K562 (cell line): ENCODE measurements at regions not wholly inside any gene's neighbourhood (a gene's known extent, or its start where the extent isn't known, plus 50 kb on each side); places are given as distances from the start of the nearest gene placed in this dataset.

ENCODE experiments used
- ATAC-seq: fragments of 200-7000 bp; cut with Tn5 transposase; 3 replicates; pipeline ENCODE4 v1.9.1; 2020; ENCODE audit warnings: moderate library complexity
- BruUV-seq: library from RNA; stranded (reverse); fragments of 400-500 nt; replicated peaks from 2 replicates; lab custom pipeline; 2021; lab: Mats Ljungman, UMichigan
- CTCF ChIA-PET: fragments of 300-600 bp; formaldehyde crosslinking; extraction: SDS; loops from one replicate; lab custom pipeline; 2021; ENCODE audit warnings: low intra/inter-chr PET ratio; lab: Yijun Ruan, JAX
- POLR2A ChIA-PET: fragments of 300-600, 350-650 bp; sonication (Branson Sonifier 250); formaldehyde crosslinking; extraction: SDS; loops from one replicate; lab custom pipeline; 2021; ENCODE audit warnings: antibody characterized with exemption, inconsistent platforms; lab: Yijun Ruan, JAX
- DNase-seq, 4 experiments: peaks; one replicate each; pipeline versions ENCODE4 v3.0.0 to v3.0.0-alpha.2; 2011 to 2018; ENCODE audit warnings: low spot score in 3 of 4, mixed read lengths in 3 of 4; ENCODE audit errors: extremely low read depth in 1 of 4
- FAIRE-seq: peaks from 2 replicates; lab custom pipeline; 2011; peaks lifted over from hg19 to GRCh38; lab: Jason Lieb, UNC
- H2AFZ ChIP-seq: 2 replicates; pipeline ENCODE4 v1.6.0; 2011; ENCODE audit warnings: low read depth, low read length, control low read depth, inconsistent platforms
- H3K27ac ChIP-seq: fragments of 200-600 bp; 3 replicates; pipeline ENCODE4 v1.8.0; 2011; ENCODE audit warnings: low read depth, mild to moderate bottlenecking, control low read depth, inconsistent platforms, low read length, moderate library complexity, mixed read lengths; ENCODE audit errors: extremely low read depth
- H3K27me3 ChIP-seq, 2 experiments: fragments of 300-600 bp in 1 of 2; 2 replicates in 1 of 2; 3 replicates in 1 of 2; pipeline versions ENCODE4 v1.6.0 to v1.8.0; 2011; ENCODE audit warnings: inconsistent platforms in 2 of 2, low read length in 2 of 2, mild to moderate bottlenecking in 1 of 2, mixed read lengths in 1 of 2, moderate library complexity in 1 of 2; ENCODE audit not compliant: control insufficient read depth in 2 of 2, insufficient read depth in 2 of 2
- H3K36me3 ChIP-seq: fragments of 300-600 bp; 3 replicates; pipeline ENCODE4 v1.8.0; 2011; ENCODE audit warnings: mild to moderate bottlenecking, low read length, inconsistent platforms; ENCODE audit not compliant: control insufficient read depth, insufficient read depth
- H3K4me1 ChIP-seq, 2 experiments: fragments of 200-600 bp in 1 of 2; replicated peaks in 1 of 2; 2 replicates in 1 of 2; 3 replicates in 1 of 2; pipeline versions ENCODE4 v1.5.1 to v1.8.0; 2011; ENCODE audit warnings: inconsistent platforms in 2 of 2, low read length in 2 of 2, mild to moderate bottlenecking in 1 of 2, mixed read lengths in 1 of 2, moderate library complexity in 1 of 2; ENCODE audit not compliant: control insufficient read depth in 2 of 2, insufficient read depth in 2 of 2
- H3K4me2 ChIP-seq: 2 replicates; pipeline ENCODE4 v1.6.1; 2011; ENCODE audit warnings: low read length, control low read depth, inconsistent platforms, mixed read lengths; ENCODE audit not compliant: insufficient read depth
- H3K4me3 ChIP-seq: fragments of 200-600 bp; sonication (generic), shearing (Covaris generic); 2 replicates; pipeline ENCODE4 v1.5.1; 2016; ENCODE audit warnings: control low read depth, inconsistent platforms
- H3K79me2 ChIP-seq: fragments of 200-600 bp; 3 replicates; pipeline ENCODE4 v1.8.0; 2011; ENCODE audit warnings: low read length, inconsistent platforms; ENCODE audit not compliant: control insufficient read depth, insufficient read depth
- H3K9ac ChIP-seq, 2 experiments: 2 replicates each; pipeline versions ENCODE4 v1.6.0 to v1.6.1; 2011; ENCODE audit warnings: low read depth in 2 of 2, low read length in 2 of 2, control low read depth in 1 of 2, inconsistent platforms in 1 of 2, mild to moderate bottlenecking in 1 of 2, mixed read lengths in 1 of 2; ENCODE audit not compliant: insufficient read depth in 1 of 2
- H3K9me1 ChIP-seq: one replicate; pipeline ENCODE4 v1.6.0; 2011; ENCODE audit warnings: inconsistent platforms, mild to moderate bottlenecking, low read length, moderate library complexity; ENCODE audit not compliant: control insufficient read depth, insufficient read depth
- H3K9me3 ChIP-seq: replicated peaks from 2 replicates; pipeline ENCODE4 v1.5.1; 2011; ENCODE audit warnings: low read depth, low read length, inconsistent platforms; ENCODE audit not compliant: control insufficient read depth, insufficient read depth
- H4K20me1 ChIP-seq: replicated peaks from 2 replicates; pipeline ENCODE4 v1.6.1; 2011; ENCODE audit warnings: low read length, inconsistent platforms, mixed read lengths; ENCODE audit not compliant: control insufficient read depth, insufficient read depth
- CTCF ChIP-seq, 3 experiments: IDR thresholded peaks in 2 of 3; conservative IDR thresholded peaks in 1 of 3; 2 replicates each; pipeline ENCODE4 v1.5.1; 2011 to 2012; ENCODE audit warnings: low read length in 3 of 3, mild to moderate bottlenecking in 3 of 3, control low read depth in 2 of 3, improper control_type of control experiment in 1 of 3, inconsistent platforms in 1 of 3, low read depth in 1 of 3, mixed read lengths in 1 of 3, moderate library complexity in 1 of 3; ENCODE audit not compliant: insufficient read depth in 2 of 3
- E2F4 ChIP-seq: sonication (generic); formaldehyde crosslinking; IDR thresholded peaks from 2 replicates; pipeline ENCODE4 v1.8.0; 2022; ENCODE audit warnings: mild to moderate bottlenecking, low read depth, missing genetic modification reagents
- EP400 ChIP-seq: fragments of 450-650 bp; IDR thresholded peaks from 2 replicates; pipeline ENCODE4 v1.6.1; 2017; ENCODE audit warnings: antibody characterized with exemption, mild to moderate bottlenecking, moderate library complexity
- ERF ChIP-seq: fragments of 450-650 bp; formaldehyde crosslinking; IDR thresholded peaks from 2 replicates; pipeline ENCODE4 v1.4.0; 2020; ENCODE audit warnings: mild to moderate bottlenecking, mixed read lengths
- GABPB1 ChIP-seq: sonication (generic); formaldehyde crosslinking; IDR thresholded peaks from 2 replicates; pipeline ENCODE4 v1.8.0; 2022; ENCODE audit warnings: mild to moderate bottlenecking, missing genetic modification reagents
- POLR2AphosphoS5 ChIP-seq: IDR thresholded peaks from 2 replicates; pipeline ENCODE4 v1.6.1; 2011; ENCODE audit warnings: mild to moderate bottlenecking, low read depth, low read length, moderate library complexity; ENCODE audit not compliant: control insufficient read depth, insufficient read depth
- ZBTB2 ChIP-seq: fragments of 450-650 bp; IDR thresholded peaks from 2 replicates; pipeline ENCODE4 v1.6.1; 2016; ENCODE audit warnings: antibody characterized with exemption
- ZNF77 ChIP-seq: fragments of 250-450 bp; sonication (Bioruptor Pico); IDR thresholded peaks from 2 replicates; pipeline ENCODE4 v1.5.0; 2020
- WGBS: fragments of 100-300 bp; shearing (Covaris generic); methylation state at CpG from one replicate; pipeline ENCODE4 v1.1.6; 2016; ENCODE audit warnings: low coverage, mixed read lengths; ENCODE audit not compliant: insufficient coverage; ENCODE audit errors: missing lambda C conversion rate; 5-methylcytosine and 5-hydroxymethylcytosine counted together
- in situ Hi-C: fragments of 300-500 bp; cut with MboI; formaldehyde crosslinking; loops from 4 replicates; pipeline ENCODE4 v1.15.0; 2018; ENCODE audit warnings: inconsistent platforms, mixed read lengths
- intact Hi-C: fragments of 100-400 bp; cut with micrococcal nuclease; formaldehyde crosslinking; loops from 2 replicates; pipeline ENCODE4 v1.14.2; 2022

DNA sequence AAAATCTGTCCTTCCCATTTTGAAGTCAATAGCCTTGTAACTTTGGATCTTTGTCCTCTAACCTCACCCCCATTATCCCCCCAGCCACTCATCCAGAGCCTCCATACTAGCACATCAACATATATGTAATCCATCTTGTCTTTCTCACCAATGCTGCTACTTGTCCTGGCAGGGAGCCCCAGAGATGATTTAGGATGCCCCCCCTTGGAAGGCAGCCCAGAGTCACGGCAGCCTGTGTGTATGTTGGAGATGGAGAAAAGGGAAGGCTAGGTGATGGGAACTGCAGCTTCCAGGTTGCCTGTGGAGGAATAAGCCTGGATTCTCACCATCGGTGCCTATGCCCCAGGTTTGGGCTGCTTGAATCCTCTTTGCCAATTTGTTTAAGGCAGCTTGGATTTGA is 51.7 kb upstream of the SCMH1 start:
- Histone ChIP-seq H2AFZ (no peak overlapping the region), H3K9me1 (no peaks in the 10 kb centered on the region), H3K79me2 (no peaks in the 10 kb centered on the region), H3K36me3 (no peaks in the 10 kb centered on the region), H3K27me3 (peaks cover 26 to 59% of the 10 kb centered on the region in 2 experiments; a peak in 4 of 5 replicates), H4K20me1 (0 out of 2 replicates have a peak, but pooled peaks cover 5% of the 10 kb centered on the region), H3K9me3 (no peaks in the 10 kb centered on the region), H3K9ac (no peak overlapping the region), H3K4me1 (no peaks in the 10 kb centered on the region), H3K27ac (no peak overlapping the region), H3K4me2 (no peak overlapping the region), H3K4me3 (no peak overlapping the region)
- intact Hi-C loops (no loop called here), in situ Hi-C loops (no loop called here)
- DNase-seq (no peak), FAIRE-seq (no peak), ATAC-seq (no peak)
- ChIA-PET CTCF (no interaction called here), POLR2A (no interaction called here)
- 8% methylated on average over 2 of the region's 2 CpGs for WGBS
- no TSS peak for BruUV-seq
- TF ChIP-seq ERF (CRISPR knock-in tag) (no peak), EP400 (no peak), GABPB1 (CRISPR knock-in tag) (no peak), ZBTB2 (no peak), CTCF (IDR thresholded peaks at IDR 0.05 in 2 of 3, conservative IDR thresholded peaks at IDR 0.05 in 1 of 3; ENCODE audit: insufficient read depth in 2 of 3, low read depth in 1 of 3, low read length in 3 of 3) (no peak), E2F4 (CRISPR knock-in tag) (no peak), ZNF77 (CRISPR knock-in tag) (no peak), POLR2AphosphoS5 (no peak)
